H1 (cell line): ENCODE measurements at regions not wholly inside any gene's neighbourhood (a gene's known extent, or its start where the extent isn't known, plus 50 kb on each side); places are given as distances from the start of the nearest gene placed in this dataset.

Source experiments
- CTCF ChIA-PET: fragments of 300-600 bp; sonication (Branson Sonifier 250); formaldehyde crosslinking; loops from one replicate; lab custom pipeline; 2021; ENCODE audit not compliant: partially characterized antibody; lab: Charles Lee
- POLR2A ChIA-PET: fragments of 300-600 bp; sonication (Branson Sonifier 250); formaldehyde crosslinking; loops from one replicate; lab custom pipeline; 2021; ENCODE audit warnings: inconsistent platforms; ENCODE audit not compliant: partially characterized antibody; lab: Charles Lee
- DNase-seq, 2 experiments: peaks; one replicate each; pipeline versions ENCODE4 v3.0.0 to v3.0.0-alpha.2; 2010 to 2022; ENCODE audit warnings: low spot score in 2 of 2, low read depth in 1 of 2, mixed read lengths in 1 of 2
- FAIRE-seq: peaks from 2 replicates; lab custom pipeline; 2011; peaks lifted over from hg19 to GRCh38; lab: Jason Lieb, UNC
- H2AFZ ChIP-seq: 2 replicates; pipeline ENCODE4 v1.8.1; 2012; ENCODE audit warnings: low read length, inconsistent platforms
- H2AK5ac ChIP-seq: 2 replicates; pipeline ENCODE4 v1.6.1; 2013; ENCODE audit warnings: low read depth, low read length
- H2BK120ac ChIP-seq: replicated peaks from 2 replicates; pipeline ENCODE3; 2013; ENCODE audit warnings: low read depth, low read length, inconsistent platforms
- H2BK12ac ChIP-seq: 2 replicates; pipeline ENCODE4 v1.6.1; 2013; ENCODE audit warnings: low read depth, low read length
- H2BK15ac ChIP-seq: 2 replicates; pipeline ENCODE4 v1.6.1; 2013; ENCODE audit warnings: low read length
- H2BK20ac ChIP-seq: 2 replicates; pipeline ENCODE4 v1.6.1; 2013; ENCODE audit warnings: low read length
- H2BK5ac ChIP-seq: 2 replicates; pipeline ENCODE4 v1.6.1; 2013; ENCODE audit warnings: low read depth, low read length
- H3K14ac ChIP-seq: 2 replicates; pipeline ENCODE4 v1.6.1; 2013; ENCODE audit warnings: inconsistent platforms; ENCODE audit not compliant: insufficient read length
- H3K18ac ChIP-seq: 2 replicates; pipeline ENCODE4 v1.6.1; 2013; ENCODE audit warnings: low read length; ENCODE audit errors: extremely low read depth
- H3K23ac ChIP-seq: 2 replicates; pipeline ENCODE4 v1.6.1; 2013; ENCODE audit warnings: inconsistent platforms; ENCODE audit not compliant: insufficient read length
- H3K23me2 ChIP-seq: 2 replicates; pipeline ENCODE4 v1.6.1; 2013; ENCODE audit warnings: low read depth, low read length
- H3K27ac ChIP-seq: 2 replicates; pipeline ENCODE4 v1.6.1; 2011; ENCODE audit warnings: low read depth, low read length, inconsistent platforms
- H3K27me3 ChIP-seq, 4 experiments: replicated peaks in 1 of 4; 1 replicate in 1 of 4; 2 replicates in 3 of 4; pipeline versions ENCODE4 v1.6.1 to v1.8.1; 2011 to 2013; ENCODE audit warnings: low read length in 3 of 4, mild to moderate bottlenecking in 3 of 4, inconsistent platforms in 2 of 4, mixed read lengths in 2 of 4, moderate library complexity in 1 of 4; ENCODE audit not compliant: control insufficient read depth in 3 of 4, insufficient read depth in 3 of 4; ENCODE audit errors: extremely low read depth in 1 of 4
- H3K36me3 ChIP-seq, 4 experiments: 2 replicates each; pipeline versions ENCODE4 v1.6.1 to v1.8.1; 2011 to 2013; ENCODE audit warnings: mild to moderate bottlenecking in 4 of 4, low read length in 3 of 4, moderate library complexity in 2 of 4, control low read depth in 1 of 4, inconsistent platforms in 1 of 4; ENCODE audit not compliant: insufficient read depth in 4 of 4, control insufficient read depth in 2 of 4
- H3K4ac ChIP-seq: replicated peaks from 2 replicates; pipeline ENCODE3; 2013; ENCODE audit warnings: low read length, low read depth, mixed read lengths, inconsistent platforms; ENCODE audit not compliant: insufficient read length
- H3K4me1 ChIP-seq, 4 experiments: replicated peaks in 1 of 4; 1 replicate in 1 of 4; 2 replicates in 3 of 4; pipeline versions ENCODE4 v1.6.1 to v1.8.1; 2011 to 2013; ENCODE audit warnings: low read length in 3 of 4, inconsistent platforms in 2 of 4, mixed read lengths in 1 of 4; ENCODE audit not compliant: insufficient read depth in 4 of 4, control insufficient read depth in 3 of 4
- H3K4me2 ChIP-seq, 2 experiments: 2 replicates each; pipeline versions ENCODE4 v1.6.1 to v1.8.1; 2011 to 2013; ENCODE audit warnings: low read depth in 2 of 2, low read length in 2 of 2, control low read depth in 1 of 2, inconsistent platforms in 1 of 2, mild to moderate bottlenecking in 1 of 2; ENCODE audit not compliant: insufficient read depth in 1 of 2
- H3K4me3 ChIP-seq, 4 experiments: fragments of 200-600, 300-600 bp in 1 of 4; sonication (generic), shearing (Covaris generic), sonication (Bioruptor Twin) in 1 of 4; 2 replicates each; pipeline versions ENCODE4 v1.5.1 to v1.8.1; 2011 to 2016; ENCODE audit warnings: low read length in 4 of 4, low read depth in 3 of 4, control low read depth in 2 of 4, inconsistent platforms in 2 of 4, mild to moderate bottlenecking in 2 of 4, mixed read lengths in 1 of 4, moderate library complexity in 1 of 4; ENCODE audit not compliant: insufficient read depth in 2 of 4; ENCODE audit errors: extremely low read depth in 1 of 4
- H3K56ac ChIP-seq: replicated peaks from 2 replicates; pipeline ENCODE3; 2013; ENCODE audit warnings: low read depth, mild to moderate bottlenecking, mixed read lengths, low read length, inconsistent platforms; ENCODE audit not compliant: insufficient read length
- H3K79me1 ChIP-seq: 2 replicates; pipeline ENCODE4 v1.6.1; 2013; ENCODE audit warnings: low read depth, low read length, control low read depth
- H3K79me2 ChIP-seq, 2 experiments: 2 replicates each; pipeline versions ENCODE4 v1.6.1 to v1.8.1; 2012 to 2013; ENCODE audit warnings: low read length in 2 of 2, mild to moderate bottlenecking in 2 of 2, inconsistent platforms in 1 of 2; ENCODE audit not compliant: insufficient read depth in 2 of 2, control insufficient read depth in 1 of 2
- H3K9ac ChIP-seq, 4 experiments: replicated peaks in 1 of 4; 1 replicate in 1 of 4; 2 replicates in 3 of 4; pipeline versions ENCODE4 v1.6.1 to v1.8.1; 2011 to 2013; ENCODE audit warnings: low read depth in 3 of 4, low read length in 3 of 4, control low read depth in 2 of 4, mild to moderate bottlenecking in 2 of 4, moderate library complexity in 2 of 4, inconsistent platforms in 1 of 4; ENCODE audit errors: extremely low read depth in 1 of 4
- H3K9me3 ChIP-seq, 2 experiments: 2 replicates each; pipeline versions ENCODE4 v1.6.1 to v1.8.1; 2012 to 2013; ENCODE audit warnings: mild to moderate bottlenecking in 2 of 2, moderate library complexity in 2 of 2, control low read depth in 1 of 2, inconsistent platforms in 1 of 2, low read depth in 1 of 2, low read length in 1 of 2, mixed read lengths in 1 of 2; ENCODE audit not compliant: insufficient read depth in 2 of 2
- H4K20me1 ChIP-seq, 2 experiments: replicated peaks in 1 of 2; 2 replicates each; pipeline versions ENCODE3 to v1.8.1; 2011 to 2013; ENCODE audit warnings: inconsistent platforms in 2 of 2, low read length in 2 of 2, mild to moderate bottlenecking in 1 of 2; ENCODE audit not compliant: insufficient read depth in 2 of 2, control insufficient read depth in 1 of 2
- H4K5ac ChIP-seq: 2 replicates; pipeline ENCODE4 v1.6.1; 2013; ENCODE audit warnings: low read length, low read depth, mixed read lengths, inconsistent platforms; ENCODE audit not compliant: insufficient read length
- H4K8ac ChIP-seq: 2 replicates; pipeline ENCODE4 v1.8.0; 2013; ENCODE audit warnings: mild to moderate bottlenecking, moderate library complexity, low read length, inconsistent platforms; ENCODE audit not compliant: insufficient read depth; ENCODE audit errors: extremely low read depth
- H4K91ac ChIP-seq: replicated peaks from 2 replicates; pipeline ENCODE3; 2013; ENCODE audit warnings: low read length, mixed read lengths, inconsistent platforms; ENCODE audit not compliant: insufficient read length
- CHD1 ChIP-seq: IDR thresholded peaks from 2 replicates; pipeline ENCODE4 v1.6.1; 2012; ENCODE audit warnings: low read depth, low read length, improper control_type of control experiment
- EGR1 ChIP-seq: IDR thresholded peaks from 2 replicates; pipeline ENCODE4 v1.6.1; 2011; ENCODE audit warnings: low read depth, low read length, borderline replicate concordance
- EZH2 ChIP-seq: fragments of 200-600 bp; sonication (generic); IDR thresholded peaks from 2 replicates; pipeline ENCODE4 v1.7.1; 2012; ENCODE audit warnings: low read depth, mild to moderate bottlenecking, moderate library complexity, low read length, inconsistent platforms; ENCODE audit not compliant: severe bottlenecking
- POU5F1 ChIP-seq: IDR thresholded peaks from 2 replicates; pipeline ENCODE4 v1.6.1; 2011; ENCODE audit warnings: low read depth, mild to moderate bottlenecking, low read length, moderate library complexity
- RBBP5 ChIP-seq: IDR thresholded peaks from 2 replicates; pipeline ENCODE4 v1.7.1; 2012; ENCODE audit warnings: low read depth, mild to moderate bottlenecking, inconsistent platforms, low read length, moderate library complexity, borderline replicate concordance
- RXRA ChIP-seq: IDR thresholded peaks from 2 replicates; pipeline ENCODE4 v1.6.1; 2011; ENCODE audit warnings: low read depth, mild to moderate bottlenecking, low read length, moderate library complexity; ENCODE audit not compliant: insufficient read depth
- SAP30 ChIP-seq: fragments of 300-600 bp; sonication (generic); IDR thresholded peaks from 2 replicates; pipeline ENCODE4 v1.7.1; 2012; ENCODE audit warnings: low read length, moderate library complexity, mild to moderate bottlenecking, inconsistent platforms; ENCODE audit not compliant: insufficient read depth, insufficient replicate concordance
- SIN3A ChIP-seq, 2 experiments: IDR thresholded peaks in 1 of 2; conservative IDR thresholded peaks in 1 of 2; 2 replicates each; pipeline ENCODE4 v1.6.1; 2011 to 2012; ENCODE audit warnings: low read length in 2 of 2, improper control_type of control experiment in 1 of 2, low read depth in 1 of 2, mild to moderate bottlenecking in 1 of 2
- SIX5 ChIP-seq: IDR thresholded peaks from 2 replicates; pipeline ENCODE4 v1.6.1; 2011; ENCODE audit warnings: mild to moderate bottlenecking, low read depth, low read length
- SP4 ChIP-seq: IDR thresholded peaks from 2 replicates; pipeline ENCODE4 v1.6.1; 2012; ENCODE audit warnings: low read length, inconsistent platforms
- SRF ChIP-seq: IDR thresholded peaks from 2 replicates; pipeline ENCODE4 v1.6.1; 2011; ENCODE audit warnings: mild to moderate bottlenecking, low read depth, low read length, moderate library complexity
- TBP ChIP-seq: IDR thresholded peaks from 2 replicates; pipeline ENCODE4 v1.6.1; 2011; ENCODE audit warnings: low read depth, low read length, improper control_type of control experiment
- WGBS, 2 experiments: shearing (Covaris generic) in 1 of 2; methylation state at CpG; one replicate each; pipeline versions ENCODE4 v1.1.6 to v1.1.7; 2013 to 2015; ENCODE audit warnings: low lambda C conversion rate in 2 of 2, mixed read lengths in 2 of 2, inconsistent platforms in 1 of 2, low coverage in 1 of 2, missing lambda C conversion rate in 1 of 2; ENCODE audit not compliant: insufficient replicate concordance in 2 of 2, insufficient coverage in 1 of 2, insufficient read length in 1 of 2; ENCODE audit errors: extremely low coverage in 1 of 2, missing lambda C conversion rate in 1 of 2; 5-methylcytosine and 5-hydroxymethylcytosine counted together
- TF ChIP-seq, protein P1 (sequence below): IDR thresholded peaks from 2 replicates; pipeline ENCODE4 v1.6.1; 2012; ENCODE audit warnings: inconsistent platforms
- TF ChIP-seq, protein P2 (sequence below): IDR thresholded peaks from 2 replicates; pipeline ENCODE4 v1.6.1; 2011; ENCODE audit warnings: low read depth, mild to moderate bottlenecking, low read length; ENCODE audit not compliant: insufficient read depth

DNA sequence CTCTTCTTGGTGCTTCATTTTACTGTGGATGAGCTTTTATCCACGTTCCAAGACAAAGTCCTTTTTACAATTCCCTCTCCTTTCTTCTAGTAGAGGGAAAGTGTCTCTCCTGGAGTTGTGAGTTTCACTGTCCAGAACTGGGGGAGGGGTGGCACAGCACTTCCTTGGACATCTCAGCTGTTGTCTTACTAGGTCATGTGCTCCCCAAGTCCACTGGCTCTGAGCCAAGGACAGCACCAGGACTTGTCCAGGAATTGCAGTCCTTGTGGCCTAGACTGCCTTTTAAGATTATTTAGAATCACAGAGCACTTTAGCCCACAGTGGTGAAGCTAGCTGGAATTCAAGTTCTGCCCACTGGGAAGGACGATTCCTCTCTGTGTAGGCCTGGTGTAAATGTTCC, 700.2 kb upstream of the PTPRD start:
- DNase-seq (no peak), FAIRE-seq (no peak)
- Histone ChIP-seq H3K18ac (no peak overlapping the region), H3K36me3 (no peaks in the 10 kb centered on the region), H3K4me3 (no peak overlapping the region), H3K23ac (no peak overlapping the region), H3K9ac (no peak overlapping the region), H3K56ac (no peak overlapping the region), H3K14ac (no peak overlapping the region), H3K9me3 (no peaks in the 10 kb centered on the region), H2AFZ (peak overlapping the region; percentile 85; the same call in 1 of the 2 replicates), H4K8ac (no peak overlapping the region), H4K5ac (no peak overlapping the region), H4K20me1 (no peaks in the 10 kb centered on the region), H2BK15ac (no peak overlapping the region), H3K79me1 (no peaks in the 10 kb centered on the region), H3K79me2 (no peaks in the 10 kb centered on the region), H3K27ac (no peak overlapping the region), H2BK120ac (no peak overlapping the region), H3K4ac (no peak overlapping the region), H2BK12ac (no peak overlapping the region), H4K91ac (no peak overlapping the region), H3K4me2 (no peak overlapping the region), H3K4me1 (no peaks in the 10 kb centered on the region), H2AK5ac (no peak overlapping the region), H2BK20ac (no peak overlapping the region), H3K23me2 (no peaks in the 10 kb centered on the region), H2BK5ac (no peak overlapping the region), H3K27me3 (no peaks in the 10 kb centered on the region)
- 90% methylated on average over 2 of the region's 2 CpGs; no CpG with 5 or more reads in 1 of the 2 experiments for WGBS, 2 experiments
- ChIA-PET CTCF (interaction anchor here (0.6 to 1.1 kb wide), 4 partner anchors 80 to 534 kb away, joined by 3 to 4 read pairs (median 4); no protein-coding TSS in a partner anchor), POLR2A (no interaction called here)
- TF ChIP-seq SP4 = no peak
- no peak for TF ChIP-seq SAP30
- no peak for TF ChIP-seq EGR1
- TF ChIP-seq TBP = no peak
- TF ChIP-seq SIX5 = no peak
- TF ChIP-seq EZH2 = no peak
- TF ChIP-seq, protein P1, sequence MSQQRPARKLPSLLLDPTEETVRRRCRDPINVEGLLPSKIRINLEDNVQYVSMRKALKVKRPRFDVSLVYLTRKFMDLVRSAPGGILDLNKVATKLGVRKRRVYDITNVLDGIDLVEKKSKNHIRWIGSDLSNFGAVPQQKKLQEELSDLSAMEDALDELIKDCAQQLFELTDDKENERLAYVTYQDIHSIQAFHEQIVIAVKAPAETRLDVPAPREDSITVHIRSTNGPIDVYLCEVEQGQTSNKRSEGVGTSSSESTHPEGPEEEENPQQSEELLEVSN = no peak
- TF ChIP-seq, protein P2, sequence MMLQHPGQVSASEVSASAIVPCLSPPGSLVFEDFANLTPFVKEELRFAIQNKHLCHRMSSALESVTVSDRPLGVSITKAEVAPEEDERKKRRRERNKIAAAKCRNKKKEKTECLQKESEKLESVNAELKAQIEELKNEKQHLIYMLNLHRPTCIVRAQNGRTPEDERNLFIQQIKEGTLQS = no peak
- no peak for TF ChIP-seq SRF
- TF ChIP-seq RXRA = no peak
- TF ChIP-seq SIN3A (conservative IDR thresholded peaks at IDR 0.05 in 1 of 2, IDR thresholded peaks at IDR 0.05 in 1 of 2; ENCODE audit: low read depth in 1 of 2, low read length in 2 of 2) = no peak
- TF ChIP-seq POU5F1 = no peak
- TF ChIP-seq RBBP5 = no peak
- TF ChIP-seq CHD1 = no peak
